GM23248 (cell line): ENCODE measurements at regions not wholly inside any gene's neighbourhood (a gene's known extent, or its start where the extent isn't known, plus 50 kb on each side); places are given as distances from the start of the nearest gene placed in this dataset.

Experiments
- DNase-seq: peaks from one replicate; pipeline ENCODE4 v3.0.0-alpha.2; 2015
- H2AFZ ChIP-seq: fragments of 200-600 bp; sonication (generic); 2 replicates; pipeline ENCODE4 v1.6.1; 2016; ENCODE audit warnings: antibody characterized with exemption
- H3F3A ChIP-seq: fragments of 200-600 bp; sonication (generic); 2 replicates; pipeline ENCODE4 v1.6.1; 2016; ENCODE audit warnings: mild to moderate bottlenecking, antibody characterized with exemption, mixed run types; ENCODE audit not compliant: insufficient read depth
- H3K27ac ChIP-seq: fragments of 200-600 bp; sonication (generic); 2 replicates; pipeline ENCODE4 v1.5.1; 2016; ENCODE audit warnings: mild to moderate bottlenecking
- H3K27me3 ChIP-seq: fragments of 200-600 bp; sonication (generic); replicated peaks from 2 replicates; pipeline ENCODE4 v1.6.1; 2016; ENCODE audit warnings: mild to moderate bottlenecking; ENCODE audit not compliant: insufficient read depth
- H3K36me3 ChIP-seq: fragments of 200-600 bp; sonication (generic); 2 replicates; pipeline ENCODE4 v1.6.1; 2016; ENCODE audit warnings: low read depth, mild to moderate bottlenecking
- H3K4me1 ChIP-seq: fragments of 200-600 bp; sonication (generic); 2 replicates; pipeline ENCODE4 v1.6.1; 2016; ENCODE audit warnings: mild to moderate bottlenecking; ENCODE audit not compliant: insufficient read depth
- H3K4me2 ChIP-seq: fragments of 200-600 bp; sonication (generic); one replicate; pipeline ENCODE4 v1.6.1; 2016; ENCODE audit warnings: mild to moderate bottlenecking; ENCODE audit not compliant: unreplicated experiment
- H3K4me3 ChIP-seq: fragments of 200-600 bp; sonication (generic); 2 replicates; pipeline ENCODE4 v1.5.1; 2016; ENCODE audit warnings: mild to moderate bottlenecking
- H3K79me2 ChIP-seq: fragments of 200-600 bp; sonication (generic); 2 replicates; pipeline ENCODE4 v1.6.1; 2016; ENCODE audit warnings: mild to moderate bottlenecking; ENCODE audit not compliant: insufficient read depth
- H3K9ac ChIP-seq: fragments of 200-600 bp; sonication (generic); 2 replicates; pipeline ENCODE4 v1.6.1; 2016; ENCODE audit warnings: mild to moderate bottlenecking
- H3K9me2 ChIP-seq: fragments of 200-600 bp; sonication (generic); 2 replicates; pipeline ENCODE4 v1.6.1; 2016; ENCODE audit warnings: mixed run types, mild to moderate bottlenecking, moderate library complexity; ENCODE audit not compliant: insufficient read depth
- H3K9me3 ChIP-seq: fragments of 200-600 bp; sonication (generic); one replicate; pipeline ENCODE4 v1.6.1; 2017; ENCODE audit warnings: low read depth
- H4K20me1 ChIP-seq: fragments of 200-600 bp; sonication (generic); 2 replicates; pipeline ENCODE4 v1.6.0; 2016; ENCODE audit not compliant: insufficient read depth
- EZH2 ChIP-seq: fragments of 200-600 bp; sonication (generic); IDR thresholded peaks from 2 replicates; pipeline ENCODE4 v1.6.1; 2018; ENCODE audit warnings: antibody characterized with exemption, mild to moderate bottlenecking; ENCODE audit not compliant: insufficient read depth, poor library complexity, severe bottlenecking
- EZH2phosphoT487 ChIP-seq: fragments of 200-600 bp; sonication (generic); IDR thresholded peaks from 2 replicates; pipeline ENCODE4 v1.6.1; 2018; ENCODE audit warnings: antibody characterized with exemption, moderate library complexity, mild to moderate bottlenecking, low read depth; ENCODE audit not compliant: insufficient read depth
- WGBS, 2 experiments: methylation state at CpG; one replicate each; pipeline ENCODE4 v1.1.6; 2015 to 2017; ENCODE audit warnings: low lambda C conversion rate in 2 of 2, low coverage in 1 of 2; ENCODE audit errors: missing lambda C conversion rate in 2 of 2; 5-methylcytosine and 5-hydroxymethylcytosine counted together
- in situ Hi-C: fragments of 300-500 bp; cut with MboI; formaldehyde crosslinking; loops from 2 replicates; pipeline ENCODE4 v1.15.0; 2020

DNA sequence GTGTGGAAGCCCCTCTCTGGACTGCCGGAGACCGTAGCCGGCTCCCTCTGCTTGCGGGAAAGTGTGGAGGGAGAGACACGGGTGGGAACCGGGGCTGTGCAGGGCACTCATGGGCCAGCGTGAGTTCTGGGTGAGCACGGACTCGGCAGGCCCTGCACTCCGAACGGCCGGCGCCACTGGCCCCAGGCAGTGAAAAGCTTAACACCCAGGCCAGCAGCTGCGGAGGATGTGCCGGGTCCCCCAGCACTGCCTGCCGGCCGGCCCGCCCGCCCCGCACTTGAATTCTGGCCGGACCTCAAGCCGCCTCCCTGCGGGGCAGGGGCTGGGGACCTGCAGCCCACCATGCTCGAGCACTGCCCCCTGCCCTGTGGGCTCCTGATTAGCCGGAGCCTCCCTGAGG lies 147.0 kb downstream of the FGF9 start:
- TF ChIP-seq EZH2phosphoT487 (no peak), EZH2 (no peak)

DNA sequence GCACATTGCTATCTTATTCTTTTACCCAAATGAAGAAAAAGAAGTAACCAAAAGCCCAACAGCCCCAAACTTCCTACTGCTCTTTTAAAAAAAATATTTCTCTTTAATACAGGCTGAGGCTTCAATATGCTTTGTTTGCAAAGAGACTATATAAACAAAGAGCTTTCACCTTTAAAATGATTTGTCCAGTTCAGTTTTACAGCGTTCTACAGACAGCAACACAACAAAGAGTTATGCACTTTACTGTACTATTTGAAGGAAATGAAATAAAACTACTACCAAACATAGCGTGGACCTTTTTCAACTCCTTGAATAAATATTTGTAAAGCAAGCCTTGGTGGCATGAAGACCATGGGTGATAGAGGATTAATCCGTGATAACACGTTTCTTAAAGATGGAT lies 151.2 kb downstream of the FGF9 start:
- DNase-seq = no peak
- Histone ChIP-seq H3K4me1 (no peaks in the 10 kb centered on the region), H3K4me3 (no peak overlapping the region), H3F3A (no peaks in the 10 kb centered on the region), H3K36me3 (no peaks in the 10 kb centered on the region), H3K9ac (no peak overlapping the region), H3K4me2 (no peak overlapping the region), H4K20me1 (no peaks in the 10 kb centered on the region), H3K27ac (no peak overlapping the region), H3K27me3 (no peaks in the 10 kb centered on the region), H3K9me2 (no peaks in the 10 kb centered on the region), H3K9me3 (no peaks in the 10 kb centered on the region), H3K79me2 (no peaks in the 10 kb centered on the region), H2AFZ (no peak overlapping the region)
- WGBS, 2 experiments = 41 to 57% methylated on average over 4 of the region's 4 CpGs
- in situ Hi-C loops = no loop called here
- no peak for TF ChIP-seq EZH2
- no peak for TF ChIP-seq EZH2phosphoT487

More for the DNA sequence above, 147.0 kb downstream of the FGF9 start:
- H3F3A ChIP-seq = no peaks in the 10 kb centered on the region
- H3K9ac ChIP-seq = no peak overlapping the region
- H3K9me2 ChIP-seq = no peaks in the 10 kb centered on the region
- H3K4me1 ChIP-seq = no peaks in the 10 kb centered on the region
- no peak overlapping the region for H3K27ac ChIP-seq
- WGBS, 2 experiments = 83 to 87% methylated on average over 6 to 25 of the region's 25 CpGs
- H3K27me3 ChIP-seq = no peaks in the 10 kb centered on the region
- H3K4me2 ChIP-seq = no peak overlapping the region
- in situ Hi-C loops = no loop called here
- H2AFZ ChIP-seq = no peak overlapping the region
- no peaks in the 10 kb centered on the region for H3K36me3 ChIP-seq
- no peaks in the 10 kb centered on the region for H3K9me3 ChIP-seq
- no peak overlapping the region for H3K4me3 ChIP-seq
- no peaks in the 10 kb centered on the region for H4K20me1 ChIP-seq
- no peaks in the 10 kb centered on the region for H3K79me2 ChIP-seq
- DNase-seq = no peak

DNA sequence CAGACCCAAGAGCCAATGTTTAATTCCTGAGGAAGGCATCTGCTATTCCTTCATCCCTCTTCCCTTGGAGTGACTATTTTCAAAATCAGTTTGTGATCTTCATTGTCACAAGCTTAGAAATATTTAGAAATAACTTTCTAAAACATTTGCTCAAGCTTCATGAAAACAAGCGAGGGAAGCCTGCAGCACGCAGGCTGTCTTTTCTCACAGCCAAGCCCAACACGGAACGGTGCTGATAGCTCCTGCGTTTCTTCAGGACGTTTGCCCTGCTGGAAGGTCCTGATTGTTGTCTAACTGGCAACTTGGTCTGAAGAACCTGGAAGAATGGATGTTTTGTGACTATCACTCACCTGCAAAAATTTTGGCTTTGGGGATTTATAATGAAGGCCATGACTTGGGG lies 152.5 kb downstream of the FGF9 start:
- Histone ChIP-seq H4K20me1 (no peaks in the 10 kb centered on the region), H3K9me2 (no peaks in the 10 kb centered on the region), H3K4me2 (no peak overlapping the region), H3F3A (no peaks in the 10 kb centered on the region), H3K9ac (no peak overlapping the region), H3K27me3 (no peaks in the 10 kb centered on the region), H3K9me3 (no peaks in the 10 kb centered on the region), H3K4me3 (no peak overlapping the region), H3K27ac (no peak overlapping the region), H3K36me3 (no peaks in the 10 kb centered on the region), H2AFZ (no peak overlapping the region), H3K79me2 (no peaks in the 10 kb centered on the region), H3K4me1 (no peaks in the 10 kb centered on the region)
- no peak for DNase-seq
- no peak for TF ChIP-seq EZH2
- TF ChIP-seq EZH2phosphoT487 = no peak
- in situ Hi-C loops = no loop called here
- 30 to 43% methylated on average over 6 of the region's 6 CpGs for WGBS, 2 experiments

DNA sequence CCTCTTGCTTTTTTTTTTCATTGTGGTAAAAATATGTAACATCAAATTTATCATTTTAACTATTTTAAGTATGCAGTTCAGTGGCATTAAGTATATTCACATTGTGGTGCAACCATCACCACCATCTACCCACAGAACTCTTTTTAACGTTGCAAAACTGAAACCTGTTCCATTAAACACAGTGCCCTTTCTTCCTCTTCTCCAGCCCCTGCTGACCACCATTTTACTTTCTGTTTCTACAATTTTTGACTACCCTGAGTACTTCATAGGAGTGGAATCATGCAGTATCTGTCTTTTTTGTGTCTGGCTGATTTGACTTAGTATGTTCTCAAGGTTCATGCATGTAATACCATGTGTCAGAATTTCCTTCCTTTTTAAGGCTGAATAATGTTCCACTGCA lies 153.1 kb downstream of the FGF9 start:
- TF ChIP-seq EZH2 = no peak
- no peak for TF ChIP-seq EZH2phosphoT487
- WGBS, 2 experiments = 59 to 67% methylated on average over 1 of the region's 1 CpG
- no peaks in the 10 kb centered on the region for H3F3A ChIP-seq
- no peaks in the 10 kb centered on the region for H3K27me3 ChIP-seq
- no peaks in the 10 kb centered on the region for H3K79me2 ChIP-seq
- H3K9me2 ChIP-seq = no peaks in the 10 kb centered on the region
- H3K4me1 ChIP-seq = no peaks in the 10 kb centered on the region
- H3K9me3 ChIP-seq = no peaks in the 10 kb centered on the region
- H3K9ac ChIP-seq = no peak overlapping the region
- no peak for DNase-seq
- H3K4me2 ChIP-seq = no peak overlapping the region
- no peak overlapping the region for H3K4me3 ChIP-seq
- H3K36me3 ChIP-seq = no peaks in the 10 kb centered on the region
- no peak overlapping the region for H3K27ac ChIP-seq
- H4K20me1 ChIP-seq = no peaks in the 10 kb centered on the region
- no peak overlapping the region for H2AFZ ChIP-seq
- in situ Hi-C loops = no loop called here

DNA sequence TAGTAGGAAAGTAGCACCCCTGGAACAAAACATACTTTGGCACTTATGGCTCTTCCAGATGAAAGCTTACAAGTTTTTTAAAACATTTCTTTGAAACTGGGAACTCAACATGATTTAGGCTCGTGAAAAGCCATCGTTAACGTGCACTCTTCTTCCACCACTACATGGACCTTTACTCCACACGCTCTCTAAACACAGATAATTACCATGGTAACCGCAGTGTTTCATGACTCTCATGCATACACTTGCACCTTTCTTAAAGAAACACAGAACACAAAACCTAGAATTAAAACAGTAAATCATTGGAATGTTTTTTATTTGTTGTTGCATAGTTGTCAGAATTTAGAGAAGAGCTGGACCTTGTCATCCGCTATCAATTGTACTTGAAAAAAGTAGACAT lies 154.3 kb downstream of the FGF9 start:
- TF ChIP-seq EZH2phosphoT487 (no peak), EZH2 (no peak)
- Histone ChIP-seq H3K27ac (no peak overlapping the region), H3K4me3 (no peak overlapping the region), H3K9me2 (no peaks in the 10 kb centered on the region), H2AFZ (no peak overlapping the region), H3K36me3 (no peaks in the 10 kb centered on the region), H3K27me3 (no peaks in the 10 kb centered on the region), H4K20me1 (no peaks in the 10 kb centered on the region), H3K79me2 (no peaks in the 10 kb centered on the region), H3F3A (no peaks in the 10 kb centered on the region), H3K9ac (no peak overlapping the region), H3K9me3 (no peaks in the 10 kb centered on the region), H3K4me1 (no peaks in the 10 kb centered on the region), H3K4me2 (no peak overlapping the region)
- WGBS, 2 experiments = 69 to 71% methylated on average over 6 of the region's 6 CpGs
- in situ Hi-C loops = no loop called here
- DNase-seq = no peak
